Astrocyte of the cerebellum (primary cell): ENCODE measurements at regions not wholly inside any gene's neighbourhood (a gene's known extent, or its start where the extent isn't known, plus 50 kb on each side); places are given as distances from the start of the nearest gene placed in this dataset.

Experiments used
- DNase-seq: peaks from one replicate; pipeline ENCODE4 v3.0.0-alpha.2; 2011; ENCODE audit warnings: low read depth
- H3K4me3 ChIP-seq: 2 replicates; pipeline ENCODE4 v1.5.1; 2011; ENCODE audit warnings: mild to moderate bottlenecking, low read depth, low read length, moderate library complexity
- in situ Hi-C: cut with HindIII; loops from 2 replicates; pipeline ENCODE4 v1.10.0; 2017; ENCODE audit warnings: low sequenced_read_pairs
- TF ChIP-seq, protein P1 (sequence below): IDR thresholded peaks from 2 replicates; pipeline ENCODE4 v1.5.1; 2012; ENCODE audit warnings: low read length, low read depth, moderate library complexity, mild to moderate bottlenecking; ENCODE audit errors: missing control alignments

GRCh38 chr9:96183751-96184150, 118.2 kb downstream of the HSD17B3 start:
- in situ Hi-C loops: no loop called here

DNA sequence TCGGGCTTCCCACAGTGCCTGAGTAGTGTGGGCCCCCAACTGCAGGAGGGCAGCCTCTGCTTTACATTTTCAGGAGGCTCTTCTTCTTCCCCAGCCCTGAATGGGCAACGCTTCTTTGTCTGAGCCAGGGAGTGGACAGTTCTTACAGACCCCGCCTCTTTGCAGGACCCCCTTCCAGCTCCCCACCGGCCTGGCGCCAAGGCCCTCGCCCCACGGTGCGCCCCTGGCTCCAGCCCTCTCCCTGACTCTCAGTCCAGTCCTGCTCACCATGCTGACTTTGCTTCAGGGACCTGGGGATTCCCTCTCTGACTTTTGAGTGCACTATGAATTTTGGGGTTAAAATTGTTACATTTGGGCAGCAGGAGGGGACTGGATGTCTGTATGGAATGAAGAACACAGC, 123.8 kb downstream of the HSD17B3 start:
- TF ChIP-seq, protein P1, sequence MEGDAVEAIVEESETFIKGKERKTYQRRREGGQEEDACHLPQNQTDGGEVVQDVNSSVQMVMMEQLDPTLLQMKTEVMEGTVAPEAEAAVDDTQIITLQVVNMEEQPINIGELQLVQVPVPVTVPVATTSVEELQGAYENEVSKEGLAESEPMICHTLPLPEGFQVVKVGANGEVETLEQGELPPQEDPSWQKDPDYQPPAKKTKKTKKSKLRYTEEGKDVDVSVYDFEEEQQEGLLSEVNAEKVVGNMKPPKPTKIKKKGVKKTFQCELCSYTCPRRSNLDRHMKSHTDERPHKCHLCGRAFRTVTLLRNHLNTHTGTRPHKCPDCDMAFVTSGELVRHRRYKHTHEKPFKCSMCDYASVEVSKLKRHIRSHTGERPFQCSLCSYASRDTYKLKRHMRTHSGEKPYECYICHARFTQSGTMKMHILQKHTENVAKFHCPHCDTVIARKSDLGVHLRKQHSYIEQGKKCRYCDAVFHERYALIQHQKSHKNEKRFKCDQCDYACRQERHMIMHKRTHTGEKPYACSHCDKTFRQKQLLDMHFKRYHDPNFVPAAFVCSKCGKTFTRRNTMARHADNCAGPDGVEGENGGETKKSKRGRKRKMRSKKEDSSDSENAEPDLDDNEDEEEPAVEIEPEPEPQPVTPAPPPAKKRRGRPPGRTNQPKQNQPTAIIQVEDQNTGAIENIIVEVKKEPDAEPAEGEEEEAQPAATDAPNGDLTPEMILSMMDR: no peak
- no peak for DNase-seq
- in situ Hi-C loops: no loop called here
- H3K4me3 ChIP-seq: no peak overlapping the region

More at GRCh38 chr9:96183751-96184150, 118.2 kb downstream of the HSD17B3 start:
- TF ChIP-seq, protein P1: no peak
- DNase-seq: no peak
- no peak overlapping the region for H3K4me3 ChIP-seq

DNA sequence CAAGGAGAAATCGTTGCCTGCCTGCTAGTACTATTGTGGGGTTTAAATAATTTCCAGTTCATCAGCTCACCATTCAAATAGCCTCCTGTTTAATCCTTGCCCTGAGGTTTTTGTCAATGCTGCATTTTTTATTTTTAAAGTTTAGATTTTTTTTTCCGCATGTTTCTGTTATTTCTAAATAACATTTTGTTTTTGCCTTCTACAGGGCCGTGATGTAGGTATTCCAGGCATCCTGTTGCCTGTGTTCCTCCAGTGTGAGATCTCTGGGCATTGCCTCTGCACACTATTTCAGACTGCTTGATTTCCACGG, 124.3 kb downstream of the HSD17B3 start:
- in situ Hi-C loops: no loop called here
- TF ChIP-seq, protein P1: no peak
- no peak for DNase-seq
- H3K4me3 ChIP-seq: no peak overlapping the region

DNA sequence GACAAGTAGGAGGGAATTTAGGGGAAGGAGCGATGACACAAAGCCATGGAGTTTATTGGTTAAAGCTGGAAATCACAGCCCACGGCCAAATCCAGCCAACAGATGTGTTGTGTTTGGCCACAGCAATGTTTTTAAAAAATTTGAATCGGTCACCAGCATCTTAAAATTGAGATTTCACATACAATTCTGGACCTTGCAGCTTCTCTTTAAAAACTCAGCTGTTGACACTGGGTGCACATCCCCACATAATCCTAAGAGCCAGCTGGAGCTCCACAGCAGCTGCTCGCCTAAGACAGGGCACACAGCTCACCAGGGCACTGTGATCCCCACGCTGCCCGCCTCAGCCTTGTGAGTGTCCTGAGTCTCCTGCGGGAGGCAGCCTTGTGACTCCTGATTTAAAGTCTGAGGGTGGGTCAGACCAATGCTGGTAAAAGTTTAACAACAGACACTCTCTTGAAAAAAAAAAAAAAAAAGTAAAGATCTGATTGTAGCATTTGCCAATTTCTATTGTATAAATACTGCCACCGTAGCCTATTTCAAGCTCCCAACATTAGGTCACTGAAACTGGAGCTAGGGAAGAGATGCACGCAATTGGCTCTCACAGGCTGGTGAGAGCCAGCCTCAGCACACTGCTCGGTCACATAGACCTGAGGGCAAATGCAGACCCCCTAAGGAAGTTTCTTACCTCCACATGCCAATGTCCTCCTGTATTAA, 124.8 kb downstream of the HSD17B3 start:
- TF ChIP-seq, protein P1: no peak
- no peak for DNase-seq
- no peak overlapping the region for H3K4me3 ChIP-seq
- in situ Hi-C loops: no loop called here

DNA sequence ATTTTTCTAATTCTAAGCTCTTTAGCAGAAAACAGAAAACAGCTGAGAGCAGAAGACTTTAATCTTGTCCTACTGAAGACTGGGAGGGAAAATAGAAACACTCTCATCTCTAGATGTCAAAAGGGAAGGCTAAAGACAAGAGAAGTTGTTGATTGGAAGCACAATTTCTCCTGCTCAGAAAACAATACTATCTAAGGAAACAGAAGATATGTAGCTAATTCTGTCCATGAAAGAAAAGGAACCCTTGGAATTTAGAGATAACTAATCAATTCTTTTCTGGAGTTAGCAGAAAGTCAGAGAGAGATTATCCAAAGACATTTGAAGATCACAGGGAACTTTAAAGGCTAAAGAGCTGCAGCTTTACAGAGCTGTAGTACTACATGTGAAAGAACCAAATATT, 126.2 kb downstream of the HSD17B3 start:
- in situ Hi-C loops: no loop called here
- DNase-seq: no peak
- TF ChIP-seq, protein P1: no peak
- H3K4me3 ChIP-seq: no peak overlapping the region

- TF ChIP-seq, protein P1: no peak
- in situ Hi-C loops: no loop called here
- DNase-seq: no peak
- H3K4me3 ChIP-seq: no peak overlapping the region
These were observed 127.0 kb downstream of the HSD17B3 start for GRCh38 chr9:96175001-96175400.
